NT2/D1 (cell line): ENCODE measurements at regions not wholly inside any gene's neighbourhood (a gene's known extent, or its start where the extent isn't known, plus 50 kb on each side); places are given as distances from the start of the nearest gene placed in this dataset.

Experiments used
- SUZ12 ChIP-seq: IDR thresholded peaks from 2 replicates; pipeline ENCODE4 v1.6.1; 2011; ENCODE audit not compliant: insufficient read length, insufficient read depth; ENCODE audit errors: extremely low read depth
- YY1 ChIP-seq: IDR thresholded peaks from 2 replicates; pipeline ENCODE4 v1.6.1; 2011; ENCODE audit not compliant: insufficient read length, insufficient read depth
- ZNF274 ChIP-seq: IDR thresholded peaks from 2 replicates; pipeline ENCODE4 v1.6.1; 2011; ENCODE audit warnings: mild to moderate bottlenecking, low read depth, low read length

DNA sequence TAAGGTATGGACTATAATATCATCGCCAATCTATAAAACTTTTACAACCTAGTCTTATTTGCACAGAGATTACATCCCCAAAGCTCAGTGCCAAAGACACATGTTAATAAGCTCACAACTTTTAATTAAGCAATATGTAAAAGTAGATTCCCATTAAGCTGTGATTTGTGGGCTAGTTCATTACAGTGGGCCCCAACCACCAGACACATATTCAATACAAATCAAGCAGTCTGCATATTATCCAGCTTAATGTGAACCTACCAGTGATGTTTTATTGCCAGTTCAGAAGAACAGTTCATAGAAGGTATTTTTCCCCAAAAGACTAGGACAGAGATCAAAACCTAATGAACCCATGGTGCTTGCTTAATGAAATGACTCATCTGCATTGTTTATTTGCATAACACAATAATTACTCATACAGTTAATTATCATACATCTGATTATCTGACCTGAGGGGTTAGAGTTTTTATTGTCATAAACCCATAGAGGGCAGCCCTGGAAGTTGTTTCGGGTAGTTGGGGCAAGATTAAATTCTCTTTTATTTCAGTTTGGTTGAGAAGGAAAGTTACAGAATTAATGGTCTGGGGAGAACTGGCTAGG lies 831.0 kb downstream of the TFAP2A start:
- TF ChIP-seq ZNF274 (no peak), YY1 (no peak), SUZ12 (no peak)
